OCI-LY7 (cell line): ENCODE measurements at regions not wholly inside any gene's neighbourhood (a gene's known extent, or its start where the extent isn't known, plus 50 kb on each side); places are given as distances from the start of the nearest gene placed in this dataset.

ENCODE experiments used
- BruUV-seq: library from RNA; stranded (reverse); fragments of 400-500 nt; replicated peaks from 2 replicates; lab custom pipeline; 2021; lab: Mats Ljungman, UMichigan
- CTCF ChIA-PET: fragments of 300-600 bp; sonication (Branson Sonifier 250); formaldehyde crosslinking; loops from one replicate; lab custom pipeline; 2022; ENCODE audit warnings: antibody characterized with exemption; ENCODE audit not compliant: unreplicated experiment; lab: Charles Lee
- POLR2A ChIA-PET: fragments of 300-600 bp; sonication (Branson Sonifier 250); formaldehyde crosslinking; loops from one replicate; lab custom pipeline; 2022; ENCODE audit warnings: antibody characterized with exemption; lab: Charles Lee
- DNase-seq: peaks from one replicate; pipeline ENCODE4 v3.0.0-alpha.2; 2015; ENCODE audit warnings: low spot score
- H2AFZ ChIP-seq: fragments of 200-600 bp; sonication (generic), shearing (Covaris generic); 2 replicates; pipeline ENCODE4 v1.6.1; 2014; ENCODE audit warnings: mild to moderate bottlenecking, antibody characterized with exemption, low read length, moderate library complexity
- H3K27ac ChIP-seq: fragments of 200-600 bp; sonication (generic); 2 replicates; pipeline ENCODE4 v1.5.1; 2014; ENCODE audit warnings: mixed run types, low read depth, mild to moderate bottlenecking, moderate library complexity, low read length, inconsistent platforms; ENCODE audit not compliant: poor library complexity, severe bottlenecking
- H3K36me3 ChIP-seq: fragments of 200-600 bp; sonication (generic); 2 replicates; pipeline ENCODE4 v1.6.1; 2014; ENCODE audit warnings: mild to moderate bottlenecking, antibody characterized with exemption, low read length, moderate library complexity, mixed read lengths; ENCODE audit not compliant: insufficient read depth
- H3K4me1 ChIP-seq: fragments of 200-600 bp; sonication (generic); 2 replicates; pipeline ENCODE4 v1.5.1; 2014; ENCODE audit warnings: mild to moderate bottlenecking, low read length; ENCODE audit not compliant: insufficient read depth, poor library complexity, severe bottlenecking
- H3K4me2 ChIP-seq: fragments of 200-600 bp; sonication (generic); 2 replicates; pipeline ENCODE4 v1.6.1; 2014; ENCODE audit warnings: mild to moderate bottlenecking, low read length
- H3K4me3 ChIP-seq: fragments of 200-600 bp; sonication (generic); 2 replicates; pipeline ENCODE4 v1.5.1; 2014; ENCODE audit warnings: mild to moderate bottlenecking, low read depth, low read length; ENCODE audit not compliant: poor library complexity, severe bottlenecking
- H3K79me2 ChIP-seq: fragments of 200-600 bp; sonication (generic); 2 replicates; pipeline ENCODE4 v1.6.1; 2016; ENCODE audit warnings: low read depth, mild to moderate bottlenecking, low read length, moderate library complexity, mixed read lengths; ENCODE audit not compliant: insufficient read depth
- H3K9me2 ChIP-seq: fragments of 200-600 bp; sonication (generic); 2 replicates; pipeline ENCODE4 v1.6.1; 2016; ENCODE audit warnings: mild to moderate bottlenecking, low read length, mixed read lengths; ENCODE audit not compliant: insufficient read depth
- H3K9me3 ChIP-seq: fragments of 200-600 bp; sonication (generic); 2 replicates; pipeline ENCODE4 v1.6.1; 2014; ENCODE audit warnings: mild to moderate bottlenecking, mixed run types, low read length, mixed read lengths
- H4K20me1 ChIP-seq: fragments of 200-600 bp; sonication (generic); 2 replicates; pipeline ENCODE4 v1.6.1; 2014; ENCODE audit warnings: mild to moderate bottlenecking, antibody characterized with exemption, low read length, moderate library complexity, mixed read lengths; ENCODE audit not compliant: insufficient read depth
- CTCF ChIP-seq: fragments of 200-600 bp; sonication (generic); conservative IDR thresholded peaks from 2 replicates; pipeline ENCODE4 v1.5.1; 2014; ENCODE audit warnings: mild to moderate bottlenecking, antibody characterized with exemption, low read length, moderate library complexity, mixed read lengths
- EZH2phosphoT487 ChIP-seq: fragments of 200-600 bp; sonication (generic); IDR thresholded peaks from 2 replicates; pipeline ENCODE4 v1.6.1; 2018; ENCODE audit warnings: low read depth, borderline replicate concordance, mild to moderate bottlenecking, mixed run types, antibody characterized with exemption, low read length, moderate library complexity, mixed read lengths
- intact Hi-C: fragments of 100-400 bp; cut with micrococcal nuclease; formaldehyde crosslinking; loops from one replicate; pipeline ENCODE4 v1.10.0; 2022; ENCODE audit not compliant: unreplicated experiment

DNA sequence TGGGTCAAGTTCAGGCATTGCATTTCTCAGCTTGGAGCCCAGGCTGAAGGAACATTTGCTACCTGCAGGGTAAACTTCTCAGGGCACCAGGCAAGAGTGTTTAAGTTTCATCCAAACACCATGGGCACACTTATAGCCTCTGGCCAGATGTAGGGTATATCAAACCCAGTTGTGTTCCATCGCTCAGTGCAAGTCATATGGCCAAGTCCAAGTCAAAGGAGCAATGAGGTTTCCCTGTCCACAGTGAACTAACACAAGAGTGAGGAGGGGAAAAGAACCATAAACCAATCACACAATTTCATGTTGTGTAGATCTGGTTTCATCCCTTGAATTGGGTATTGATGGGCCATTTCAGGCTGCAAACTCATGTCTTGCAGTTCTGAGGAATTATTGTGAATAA lies 107.2 kb downstream of the SOX11 start:
- TF ChIP-seq CTCF, result no peak
- H3K4me3 ChIP-seq, result no peak overlapping the region
- H3K9me3 ChIP-seq, result no peaks in the 10 kb centered on the region
- no peaks in the 10 kb centered on the region for H3K4me1 ChIP-seq
- DNase-seq, result no peak
- no peaks in the 10 kb centered on the region for H3K9me2 ChIP-seq
- H3K4me2 ChIP-seq, result no peak overlapping the region
- H3K79me2 ChIP-seq, result no peaks in the 10 kb centered on the region
- H3K27ac ChIP-seq, result no peak overlapping the region
- ChIA-PET POLR2A (no interaction called here), CTCF (no interaction called here)
- no peaks in the 10 kb centered on the region for H4K20me1 ChIP-seq
- intact Hi-C loops, result no loop called here
- no TSS peak for BruUV-seq
- no peak overlapping the region for H2AFZ ChIP-seq
- no peaks in the 10 kb centered on the region for H3K36me3 ChIP-seq

DNA sequence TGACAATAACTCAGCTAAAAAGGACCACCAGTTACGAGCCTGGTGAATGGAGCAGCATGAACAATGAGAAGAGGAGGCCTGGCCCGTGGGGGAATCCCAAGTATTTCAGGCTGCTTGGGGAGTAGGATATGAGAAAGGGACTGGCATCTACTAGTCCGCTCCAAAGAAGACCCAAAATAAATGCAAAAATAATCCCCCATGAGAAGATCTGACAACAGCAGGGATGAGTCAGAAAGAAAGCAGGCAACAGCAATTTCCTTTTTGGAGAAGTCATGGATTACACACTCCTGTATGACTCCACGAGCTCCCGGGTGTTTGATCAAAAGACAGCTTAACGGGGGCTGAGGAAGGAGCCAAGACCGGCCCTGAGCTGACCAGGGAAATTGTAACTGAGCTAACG lies 111.4 kb downstream of the SOX11 start:
- Histone ChIP-seq H3K4me2 (no peak overlapping the region), H3K4me1 (no peaks in the 10 kb centered on the region), H3K4me3 (no peak overlapping the region), H4K20me1 (no peaks in the 10 kb centered on the region), H2AFZ (no peak overlapping the region), H3K27ac (no peak overlapping the region), H3K9me2 (no peaks in the 10 kb centered on the region), H3K9me3 (no peaks in the 10 kb centered on the region), H3K79me2 (no peaks in the 10 kb centered on the region), H3K36me3 (no peaks in the 10 kb centered on the region)
- DNase-seq, result no peak
- POLR2A ChIA-PET, result interaction anchor here (0.6 kb wide), 2 partner anchors 203 to 1134 kb away, joined by 3 read pairs; no protein-coding TSS in a partner anchor
- intact Hi-C loops, result no loop called here
- CTCF ChIA-PET, result no interaction called here
- no peak for TF ChIP-seq CTCF
- TF ChIP-seq EZH2phosphoT487, result no peak
- no TSS peak for BruUV-seq

DNA sequence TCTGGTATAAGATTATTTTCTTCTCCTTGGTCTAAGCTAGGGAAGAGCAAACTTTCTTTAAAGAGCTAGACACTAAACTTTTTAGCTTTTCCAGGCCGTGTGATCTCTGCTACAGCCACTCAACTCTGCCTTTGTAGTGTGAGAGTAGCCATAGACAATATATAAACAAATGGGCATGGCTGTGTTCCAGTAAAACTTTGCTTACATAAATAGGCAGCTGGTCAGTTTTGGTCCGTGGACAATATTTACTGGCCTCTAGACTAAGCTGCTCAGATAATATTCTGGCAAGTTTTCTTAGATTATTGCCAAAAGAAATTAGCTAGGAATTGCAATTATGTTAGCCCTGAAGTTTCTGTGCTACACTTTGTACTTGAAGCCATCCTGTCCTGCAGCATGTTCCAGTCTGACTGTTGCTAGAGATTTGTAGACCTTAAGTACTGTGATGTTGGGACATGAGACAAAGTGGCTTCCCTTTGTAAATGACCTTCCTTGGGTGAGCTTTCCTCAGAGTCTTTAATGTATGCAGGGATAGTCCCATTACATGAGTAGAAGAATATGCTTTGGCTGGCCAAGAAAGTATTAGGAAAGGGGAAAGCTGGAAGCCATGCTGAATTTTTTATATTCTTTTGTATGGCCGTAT lies 126.9 kb downstream of the SOX11 start:
- POLR2A ChIA-PET, result interaction anchor here (0.6 to 1.7 kb wide), 3 partner anchors 9 to 396 kb away, joined by 3 to 7 read pairs (median 6); no protein-coding TSS in a partner anchor
- H3K79me2 ChIP-seq, result no peaks in the 10 kb centered on the region
- no peaks in the 10 kb centered on the region for H3K9me3 ChIP-seq
- H3K4me1 ChIP-seq, result no peaks in the 10 kb centered on the region
- no TSS peak for BruUV-seq
- no peak overlapping the region for H3K4me3 ChIP-seq
- CTCF ChIA-PET, result no interaction called here
- TF ChIP-seq EZH2phosphoT487, result no peak
- no peak overlapping the region for H3K27ac ChIP-seq
- H4K20me1 ChIP-seq, result no peaks in the 10 kb centered on the region
- intact Hi-C loops, result no loop called here
- no peaks in the 10 kb centered on the region for H3K9me2 ChIP-seq
- H3K36me3 ChIP-seq, result no peaks in the 10 kb centered on the region
- no peak for DNase-seq
- H3K4me2 ChIP-seq, result no peak overlapping the region
- H2AFZ ChIP-seq, result no peak overlapping the region
